Mesenchymal stem cell (in vitro differentiated cells and primary cell): ENCODE measurements at regions not wholly inside any gene's neighbourhood (a gene's known extent, or its start where the extent isn't known, plus 50 kb on each side); places are given as distances from the start of the nearest gene placed in this dataset.

ENCODE experiments used
- DNase-seq: peaks from one replicate; pipeline ENCODE4 v3.0.0-alpha.2; 2013
- H2AFZ ChIP-seq: one replicate; pipeline ENCODE4 v1.6.1; 2013; ENCODE audit warnings: low read depth, mild to moderate bottlenecking, control low read depth, inconsistent platforms, low read length, moderate library complexity
- H2AK5ac ChIP-seq: 2 replicates; pipeline ENCODE4 v1.6.1; 2013; ENCODE audit warnings: low read length, moderate library complexity, mild to moderate bottlenecking, inconsistent platforms; ENCODE audit not compliant: severe bottlenecking
- H2BK120ac ChIP-seq: one replicate; pipeline ENCODE4 v1.6.1; 2013; ENCODE audit warnings: low read depth, mild to moderate bottlenecking, inconsistent platforms, low read length, moderate library complexity
- H2BK12ac ChIP-seq, 2 experiments: one replicate each; pipeline ENCODE4 v1.6.1; 2013; ENCODE audit warnings: inconsistent platforms in 2 of 2, low read length in 2 of 2, mild to moderate bottlenecking in 2 of 2, moderate library complexity in 2 of 2, control low read depth in 1 of 2
- H2BK15ac ChIP-seq: one replicate; pipeline ENCODE4 v1.6.1; 2013; ENCODE audit warnings: mild to moderate bottlenecking, low read depth, inconsistent platforms; ENCODE audit not compliant: poor library complexity, severe bottlenecking
- H2BK5ac ChIP-seq: 2 replicates; pipeline ENCODE4 v1.6.1; 2013; ENCODE audit warnings: low read depth, mild to moderate bottlenecking, low read length, control low read depth, inconsistent platforms; ENCODE audit not compliant: poor library complexity, severe bottlenecking
- H3K14ac ChIP-seq, 2 experiments: one replicate each; pipeline ENCODE4 v1.6.1; 2013; ENCODE audit warnings: inconsistent platforms in 2 of 2, low read length in 2 of 2, control low read depth in 1 of 2, mild to moderate bottlenecking in 1 of 2, moderate library complexity in 1 of 2
- H3K18ac ChIP-seq, 2 experiments: one replicate each; pipeline ENCODE4 v1.6.1; 2013; ENCODE audit warnings: inconsistent platforms in 2 of 2, low read length in 2 of 2, control low read depth in 1 of 2, low read depth in 1 of 2, mild to moderate bottlenecking in 1 of 2
- H3K23ac ChIP-seq, 2 experiments: one replicate each; pipeline ENCODE4 v1.6.1; 2013; ENCODE audit warnings: inconsistent platforms in 2 of 2, low read length in 2 of 2, mild to moderate bottlenecking in 2 of 2, moderate library complexity in 2 of 2, control low read depth in 1 of 2
- H3K27ac ChIP-seq: 2 replicates; pipeline ENCODE4 v1.5.1; 2013; ENCODE audit warnings: mild to moderate bottlenecking, moderate library complexity, low read length, control low read depth, inconsistent platforms; ENCODE audit not compliant: poor library complexity, severe bottlenecking
- H3K27me3 ChIP-seq, 2 experiments: 2 replicates each; pipeline versions ENCODE4 v1.6.1 to v1.7.0; 2013; ENCODE audit warnings: low read length in 2 of 2, mild to moderate bottlenecking in 2 of 2, moderate library complexity in 2 of 2, control low read depth in 1 of 2, inconsistent platforms in 1 of 2; ENCODE audit not compliant: control insufficient read depth in 1 of 2, insufficient read depth in 1 of 2
- H3K36me3 ChIP-seq, 2 experiments: 2 replicates each; pipeline versions ENCODE4 v1.6.1 to v1.7.0; 2013; ENCODE audit warnings: low read length in 2 of 2, control low read depth in 1 of 2, inconsistent platforms in 1 of 2, low read depth in 1 of 2, mild to moderate bottlenecking in 1 of 2; ENCODE audit not compliant: insufficient read depth in 2 of 2, control insufficient read depth in 1 of 2
- H3K4ac ChIP-seq, 2 experiments: one replicate each; pipeline ENCODE4 v1.6.1; 2013; ENCODE audit warnings: inconsistent platforms in 2 of 2, low read length in 2 of 2, mild to moderate bottlenecking in 2 of 2, moderate library complexity in 2 of 2, control low read depth in 1 of 2, low read depth in 1 of 2
- H3K4me1 ChIP-seq: 2 replicates; pipeline ENCODE4 v1.6.1; 2013; ENCODE audit warnings: low read depth, low read length, control low read depth; ENCODE audit not compliant: control insufficient read depth, insufficient read depth
- H3K4me2 ChIP-seq: 2 replicates; pipeline ENCODE4 v1.6.1; 2013; ENCODE audit warnings: low read length, mild to moderate bottlenecking, inconsistent platforms; ENCODE audit not compliant: poor library complexity, severe bottlenecking
- H3K4me3 ChIP-seq, 2 experiments: 2 replicates each; pipeline versions ENCODE4 v1.5.1 to v1.7.0; 2013; ENCODE audit warnings: low read length in 2 of 2, mild to moderate bottlenecking in 2 of 2, control low read depth in 1 of 2, low read depth in 1 of 2; ENCODE audit not compliant: insufficient read depth in 1 of 2
- H3K79me1 ChIP-seq: replicated peaks from 2 replicates; pipeline ENCODE4 v1.6.1; 2013; ENCODE audit warnings: mild to moderate bottlenecking, control low read depth, low read length, inconsistent platforms; ENCODE audit not compliant: poor library complexity, severe bottlenecking
- H3K9ac ChIP-seq: 2 replicates; pipeline ENCODE4 v1.7.0; 2013; ENCODE audit warnings: mild to moderate bottlenecking, low read length, moderate library complexity
- H3K9me3 ChIP-seq: 2 replicates; pipeline ENCODE4 v1.7.0; 2013; ENCODE audit warnings: mild to moderate bottlenecking, low read length; ENCODE audit not compliant: control insufficient read depth
- H4K8ac ChIP-seq: one replicate; pipeline ENCODE4 v1.6.1; 2013; ENCODE audit warnings: inconsistent platforms, mild to moderate bottlenecking, low read length, moderate library complexity
- H4K91ac ChIP-seq: one replicate; pipeline ENCODE4 v1.6.1; 2013; ENCODE audit warnings: mild to moderate bottlenecking, low read length, inconsistent platforms
- WGBS: methylation state at CpG from one replicate; pipeline ENCODE4 v1.1.7; 2013; ENCODE audit warnings: mixed read lengths; 5-methylcytosine and 5-hydroxymethylcytosine counted together

DNA sequence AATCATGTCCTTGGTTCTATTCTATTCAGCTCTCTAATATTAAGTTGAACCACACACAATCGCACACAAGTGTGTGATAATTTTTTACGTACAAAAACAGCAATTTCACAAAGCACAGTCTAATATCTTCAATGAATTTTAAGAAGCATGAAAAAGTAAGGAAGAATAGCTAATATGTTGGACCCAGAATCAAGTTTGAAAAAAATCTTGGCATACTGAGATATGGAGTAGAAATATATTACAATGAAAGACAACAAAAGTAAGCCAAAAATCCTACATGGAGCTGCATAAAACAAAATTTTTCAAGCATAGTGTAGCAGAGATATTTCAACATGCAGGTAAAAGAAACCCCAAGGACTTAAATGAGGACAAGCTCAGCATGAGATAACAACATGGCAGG, 219.1 kb upstream of the RND3 start:
- H2BK12ac ChIP-seq, result no peak overlapping the region
- no peaks in the 10 kb centered on the region for H3K79me1 ChIP-seq
- H4K91ac ChIP-seq, result no peak overlapping the region
- H3K4me2 ChIP-seq, result no peak overlapping the region
- H3K4me1 ChIP-seq, result no peaks in the 10 kb centered on the region
- no peak overlapping the region for H3K14ac ChIP-seq
- H2BK120ac ChIP-seq, result no peak overlapping the region
- H2AFZ ChIP-seq, result no peak overlapping the region
- H3K4me3 ChIP-seq, result no peak overlapping the region
- H3K27me3 ChIP-seq, result no peaks in the 10 kb centered on the region
- H2AK5ac ChIP-seq, result no peak overlapping the region
- H4K8ac ChIP-seq, result no peak overlapping the region
- no peak overlapping the region for H2BK15ac ChIP-seq
- DNase-seq, result no peak
- H3K9me3 ChIP-seq, result no peaks in the 10 kb centered on the region
- no peak overlapping the region for H3K23ac ChIP-seq
- WGBS, result no CpG with 5 or more reads among the region's 2 CpGs
- H3K36me3 ChIP-seq, result no peaks in the 10 kb centered on the region
- no peak overlapping the region for H3K4ac ChIP-seq
- H3K9ac ChIP-seq, result no peak overlapping the region
- H2BK5ac ChIP-seq, result no peak overlapping the region
- H3K27ac ChIP-seq, result no peak overlapping the region
- H3K18ac ChIP-seq, result no peak overlapping the region

GRCh38 chr2:150705767-150706166, 218.3 kb upstream of the RND3 start:
- Histone ChIP-seq H2BK5ac (no peak overlapping the region), H3K79me1 (no peaks in the 10 kb centered on the region), H3K9ac (no peak overlapping the region), H3K4me3 (no peak overlapping the region), H2AFZ (no peak overlapping the region), H3K4ac (no peak overlapping the region), H2BK120ac (no peak overlapping the region), H2BK15ac (no peak overlapping the region), H2AK5ac (no peak overlapping the region), H3K18ac (no peak overlapping the region), H3K4me1 (no peaks in the 10 kb centered on the region), H3K14ac (no peak overlapping the region), H3K36me3 (no peaks in the 10 kb centered on the region), H3K27ac (no peak overlapping the region), H2BK12ac (no peak overlapping the region), H3K9me3 (no peaks in the 10 kb centered on the region), H3K23ac (no peak overlapping the region), H3K27me3 (no peaks in the 10 kb centered on the region), H3K4me2 (no peak overlapping the region), H4K91ac (no peak overlapping the region), H4K8ac (no peak overlapping the region)
- WGBS, result 96% methylated on average over 1 of the region's 2 CpGs
- DNase-seq, result no peak

DNA sequence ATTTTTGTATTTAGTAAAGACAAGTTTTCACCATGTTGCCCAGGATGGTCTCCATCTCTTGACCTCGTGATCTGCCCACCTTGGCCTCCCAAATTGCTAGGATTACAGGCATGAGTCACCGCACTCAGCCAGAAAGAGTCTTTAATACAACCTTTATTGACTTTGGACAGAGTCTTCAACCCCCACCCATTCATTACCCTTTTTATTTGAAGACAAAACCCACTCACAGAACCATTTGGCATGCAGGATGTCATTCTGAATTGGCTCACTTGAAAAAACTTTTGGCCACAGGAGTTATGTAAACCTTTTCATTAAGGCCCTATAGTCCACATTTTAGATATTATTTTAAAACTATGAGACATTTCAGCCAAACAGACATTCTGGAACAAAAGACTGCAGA, 217.9 kb upstream of the RND3 start:
- no peak overlapping the region for H3K27ac ChIP-seq
- H2BK5ac ChIP-seq, result no peak overlapping the region
- DNase-seq, result no peak
- no peak overlapping the region for H4K91ac ChIP-seq
- no peak overlapping the region for H3K14ac ChIP-seq
- no peak overlapping the region for H2BK120ac ChIP-seq
- H3K4me1 ChIP-seq, result no peaks in the 10 kb centered on the region
- H2BK15ac ChIP-seq, result no peak overlapping the region
- H3K27me3 ChIP-seq, result no peaks in the 10 kb centered on the region
- no peak overlapping the region for H4K8ac ChIP-seq
- H3K9ac ChIP-seq, result no peak overlapping the region
- no peak overlapping the region for H3K23ac ChIP-seq
- no peak overlapping the region for H2AFZ ChIP-seq
- H3K4me2 ChIP-seq, result no peak overlapping the region
- H3K9me3 ChIP-seq, result no peaks in the 10 kb centered on the region
- H2BK12ac ChIP-seq, result no peak overlapping the region
- no peak overlapping the region for H2AK5ac ChIP-seq
- H3K4ac ChIP-seq, result no peak overlapping the region
- no peak overlapping the region for H3K4me3 ChIP-seq
- H3K79me1 ChIP-seq, result no peaks in the 10 kb centered on the region
- H3K18ac ChIP-seq, result no peak overlapping the region
- H3K36me3 ChIP-seq, result no peaks in the 10 kb centered on the region
- 95% methylated on average over 2 of the region's 2 CpGs for WGBS

DNA sequence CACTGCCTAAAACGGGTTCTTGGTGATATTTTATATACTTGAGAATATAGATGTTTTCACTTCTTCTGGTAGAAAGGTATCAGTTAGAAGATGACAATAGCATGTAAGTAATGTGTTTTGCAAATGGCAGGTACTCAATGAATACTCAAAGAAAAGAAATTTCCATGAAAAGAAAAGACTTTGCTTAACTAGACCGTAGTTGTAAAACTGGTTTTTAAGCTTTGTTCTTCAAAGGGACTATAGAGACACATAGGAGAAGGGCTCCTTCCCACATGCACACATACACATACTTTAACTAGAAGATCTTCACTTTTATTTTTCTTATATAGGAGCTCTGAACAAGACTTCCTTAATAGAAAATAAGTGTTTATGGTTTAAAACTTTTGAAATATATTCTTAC, 215.3 kb upstream of the RND3 start:
- Histone ChIP-seq H3K27me3 (no peaks in the 10 kb centered on the region), H3K4me1 (no peaks in the 10 kb centered on the region), H3K36me3 (no peaks in the 10 kb centered on the region), H3K14ac (no peak overlapping the region), H2BK120ac (no peak overlapping the region), H4K8ac (no peak overlapping the region), H2BK12ac (no peak overlapping the region), H3K4ac (no peak overlapping the region), H4K91ac (no peak overlapping the region), H2AFZ (no peak overlapping the region), H3K4me2 (no peak overlapping the region), H3K4me3 (no peak overlapping the region), H3K79me1 (no peaks in the 10 kb centered on the region), H3K23ac (no peak overlapping the region), H3K9ac (no peak overlapping the region), H3K27ac (no peak overlapping the region), H2BK15ac (no peak overlapping the region), H3K9me3 (no peaks in the 10 kb centered on the region), H2BK5ac (no peak overlapping the region), H3K18ac (no peak overlapping the region), H2AK5ac (no peak overlapping the region)
- DNase-seq, result no peak
- WGBS, result 95% methylated on average over 2 of the region's 2 CpGs
